ENCODE measurements at regions not wholly inside any gene's neighbourhood (a gene's known extent, or its start where the extent isn't known, plus 50 kb on each side); places are given as distances from the start of the nearest gene placed in this dataset.

GRCh38 chr6:23091795-23092194 is 522.4 kb downstream of the HDGFL1 start:
- Histone ChIP-seq H3K27me3 (no peaks in the 10 kb centered on the region), H3K4me1 (no peaks in the 10 kb centered on the region), H3K27ac (no peak overlapping the region), H3K4me3 (no peak overlapping the region), H3K36me3 (no peaks in the 10 kb centered on the region), H3K9me3 (no peaks in the 10 kb centered on the region)
- no peak for TF ChIP-seq POLR2AphosphoS5 (IDR thresholded peaks at IDR 0.05)
- no peak for DNase-seq
- 46 to 47% methylated on average over 3 of the region's 3 CpGs for WGBS, 2 donors (ENCODE audit: low coverage in 1 of 2)
- intact Hi-C loops (cut with DNase I; ENCODE audit: low total_unique reads) = no loop called here
- in situ Hi-C loops (cut with MboI; ENCODE audit: low pct_ligation_motif_present in 1 of 4, low pct_unique_long_range_greater_than_20kb in 1 of 4, low sequenced_read_pairs in 3 of 4) = no loop called here

- in situ Hi-C loops (cut with MboI; ENCODE audit: low pct_ligation_motif_present in 1 of 4, low pct_unique_long_range_greater_than_20kb in 1 of 4, low sequenced_read_pairs in 3 of 4) = no loop called here
- intact Hi-C loops (cut with DNase I; ENCODE audit: low total_unique reads) = no loop called here
Measured at GRCh38 chr6:23096876-23097275, 527.5 kb downstream of the HDGFL1 start.

GRCh38 chr6:23097566-23097965 is 528.2 kb downstream of the HDGFL1 start:
- H3K27me3 ChIP-seq = no peaks in the 10 kb centered on the region
- no peak for TF ChIP-seq EP300 (IDR thresholded peaks at IDR 0.05; ENCODE audit: low read depth)
- no peak for TF ChIP-seq CTCF (IDR thresholded peaks at IDR 0.05)
- TF ChIP-seq POLR2AphosphoS5 (IDR thresholded peaks at IDR 0.05) = no peak
- TF ChIP-seq POLR2A (IDR thresholded peaks at IDR 0.05) = no peak
- H3K36me3 ChIP-seq = no peaks in the 10 kb centered on the region
- DNase-seq = no peak
- 0 to 47% methylated on average over 1 to 2 of the region's 2 CpGs for WGBS, 2 donors (ENCODE audit: low coverage in 1 of 2)
- no peak overlapping the region for H3K4me3 ChIP-seq
- H3K4me1 ChIP-seq = no peaks in the 10 kb centered on the region
- no peak overlapping the region for H3K27ac ChIP-seq
- intact Hi-C loops (cut with DNase I; ENCODE audit: low total_unique reads) = no loop called here
- in situ Hi-C loops (cut with MboI; ENCODE audit: low pct_ligation_motif_present in 1 of 4, low pct_unique_long_range_greater_than_20kb in 1 of 4, low sequenced_read_pairs in 3 of 4) = no loop called here
- H3K9me3 ChIP-seq = no peaks in the 10 kb centered on the region

More at GRCh38 chr6:23096876-23097275, 527.5 kb downstream of the HDGFL1 start:
- DNase-seq = no peak
- Histone ChIP-seq H3K27ac (no peak overlapping the region), H3K4me1 (no peaks in the 10 kb centered on the region), H3K4me3 (no peak overlapping the region), H3K36me3 (no peaks in the 10 kb centered on the region), H3K9me3 (no peaks in the 10 kb centered on the region), H3K27me3 (no peaks in the 10 kb centered on the region)
- 61 to 69% methylated on average over 1 of the region's 1 CpG for WGBS, 2 donors (ENCODE audit: low coverage in 1 of 2)
- TF ChIP-seq CTCF (IDR thresholded peaks at IDR 0.05) = no peak
- TF ChIP-seq POLR2AphosphoS5 (IDR thresholded peaks at IDR 0.05) = no peak
- no peak for TF ChIP-seq POLR2A (IDR thresholded peaks at IDR 0.05)
- no peak for TF ChIP-seq EP300 (IDR thresholded peaks at IDR 0.05; ENCODE audit: low read depth)

GRCh38 chr6:23106951-23107350 is 537.6 kb downstream of the HDGFL1 start:
- Histone ChIP-seq H3K27ac (no peak overlapping the region), H3K4me3 (no peak overlapping the region), H3K27me3 (no peaks in the 10 kb centered on the region), H3K36me3 (no peaks in the 10 kb centered on the region), H3K4me1 (no peaks in the 10 kb centered on the region), H3K9me3 (peaks cover 0 to 4% of the 10 kb centered on the region in 2 donors)
- 20 to 51% methylated on average over 1 to 2 of the region's 2 CpGs for WGBS, 2 donors (ENCODE audit: low coverage in 1 of 2)
- DNase-seq = no peak
- in situ Hi-C loops (cut with MboI; ENCODE audit: low pct_ligation_motif_present in 1 of 4, low pct_unique_long_range_greater_than_20kb in 1 of 4, low sequenced_read_pairs in 3 of 4) = no loop called here
- intact Hi-C loops (cut with DNase I; ENCODE audit: low total_unique reads) = no loop called here
- no peak for TF ChIP-seq CTCF (IDR thresholded peaks at IDR 0.05)
- TF ChIP-seq POLR2AphosphoS5 (IDR thresholded peaks at IDR 0.05) = no peak
- no peak for TF ChIP-seq EP300 (IDR thresholded peaks at IDR 0.05; ENCODE audit: low read depth)
- TF ChIP-seq POLR2A (IDR thresholded peaks at IDR 0.05) = no peak

- WGBS, 2 donors (ENCODE audit: low coverage in 1 of 2) = 84% methylated on average over 1 of the region's 1 CpG; no CpG with 5 or more reads in 1 of the 2 donors
- no peaks in the 10 kb centered on the region for H3K4me1 ChIP-seq
- no peak for DNase-seq
- intact Hi-C loops (cut with DNase I; ENCODE audit: low total_unique reads) (no loop called here), in situ Hi-C loops (cut with MboI; ENCODE audit: low pct_ligation_motif_present in 1 of 4, low pct_unique_long_range_greater_than_20kb in 1 of 4, low sequenced_read_pairs in 3 of 4) (no loop called here)
- no peak overlapping the region for H3K4me3 ChIP-seq
- TF ChIP-seq POLR2AphosphoS5 (IDR thresholded peaks at IDR 0.05) = no peak
- TF ChIP-seq EP300 (IDR thresholded peaks at IDR 0.05; ENCODE audit: low read depth) = no peak
- no peak for TF ChIP-seq POLR2A (IDR thresholded peaks at IDR 0.05)
- no peak for TF ChIP-seq CTCF (IDR thresholded peaks at IDR 0.05)
- no peak overlapping the region for H3K27ac ChIP-seq
- no peaks in the 10 kb centered on the region for H3K27me3 ChIP-seq
- H3K9me3 ChIP-seq = peaks cover 6 to 7% of the 10 kb centered on the region in 2 donors
- no peaks in the 10 kb centered on the region for H3K36me3 ChIP-seq
Measured at GRCh38 chr6:23111984-23112383, 542.6 kb downstream of the HDGFL1 start.

Data from transverse colon (tissue), 4 donors.